ENCODE measurements at regions not wholly inside any gene's neighbourhood (a gene's known extent, or its start where the extent isn't known, plus 50 kb on each side); places are given as distances from the start of the nearest gene placed in this dataset.
"Not testable (repeated sequence)": the region's sequence is repeated elsewhere in the genome, so short reads cannot be mapped to it uniquely, and the experiment has no call there.

DNA sequence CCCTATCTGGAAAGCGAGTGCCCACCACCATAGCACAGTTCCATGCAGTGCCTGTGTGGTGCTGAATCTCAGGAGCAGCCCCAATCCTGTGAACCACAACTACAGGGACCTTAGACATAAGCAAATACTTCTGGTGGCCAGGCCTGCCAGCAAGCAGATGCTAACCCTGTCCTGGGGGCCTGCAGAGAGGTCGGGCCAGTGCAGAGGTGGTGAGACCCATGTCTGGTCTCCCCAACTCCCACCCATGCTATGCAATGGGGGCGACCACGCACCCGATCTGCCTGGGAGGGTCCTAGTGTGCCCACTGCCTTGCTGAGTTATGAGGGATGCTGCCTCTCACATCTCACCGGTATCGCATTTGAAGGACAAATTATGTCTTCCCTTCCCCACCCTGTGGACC, 151.6 kb upstream of the ZNF337 start:
- H3K9me3 Mint-ChIP-seq (ENCODE audit: unreplicated experiment): no peaks in the 10 kb centered on the region
- H3K4me1 ChIP-seq: no peaks in the 10 kb centered on the region
- no TSS peak for BruUV-seq (replicated peaks)
- H3K4me3 Mint-ChIP-seq (ENCODE audit: unreplicated experiment): no peak overlapping the region
- no peaks in the 10 kb centered on the region for H3K9me3 ChIP-seq
- H3K36me3 Mint-ChIP-seq (ENCODE audit: insufficient read depth, unreplicated experiment): peaks cover 6% of the 10 kb centered on the region
- ChIA-PET POLR2A (no interaction called here), CTCF (no interaction called here)
- no peaks in the 10 kb centered on the region for H3K36me3 ChIP-seq (ENCODE audit: control insufficient read depth, insufficient read depth, low read length)
- peaks cover 6% of the 10 kb centered on the region for H3K4me1 Mint-ChIP-seq (ENCODE audit: low read depth, unreplicated experiment)
- H3K4me3 ChIP-seq (ENCODE audit: low read depth, low read length): no peak overlapping the region
- no peak overlapping the region for H3K27ac Mint-ChIP-seq (ENCODE audit: unreplicated experiment)
- TF ChIP-seq CTCF (IDR thresholded peaks at IDR 0.05; ENCODE audit: insufficient read depth in 1 of 2, low read depth in 1 of 2, low read length in 1 of 2, severe bottlenecking in 1 of 2, unreplicated experiment in 1 of 2): no peak
- no peaks in the 10 kb centered on the region for H3K27me3 Mint-ChIP-seq (ENCODE audit: insufficient read depth, unreplicated experiment)
- H3K27me3 ChIP-seq (replicated peaks; ENCODE audit: control insufficient read depth, insufficient read depth, low read length): no peaks in the 10 kb centered on the region
- DNase-seq: no peak
- intact Hi-C loops (cut with micrococcal nuclease; ENCODE audit: unreplicated experiment): no loop called here

- H3K9me3 ChIP-seq; H3K27me3 Mint-ChIP-seq (ENCODE audit: insufficient read depth, unreplicated experiment); H3K4me1 ChIP-seq; H3K27ac Mint-ChIP-seq (ENCODE audit: unreplicated experiment); H3K27me3 ChIP-seq (replicated peaks; ENCODE audit: control insufficient read depth, insufficient read depth, low read length); intact Hi-C loops (cut with micrococcal nuclease; ENCODE audit: unreplicated experiment); H3K36me3 Mint-ChIP-seq (ENCODE audit: insufficient read depth, unreplicated experiment); H3K4me3 ChIP-seq (ENCODE audit: low read depth, low read length); BruUV-seq (replicated peaks); H3K4me3 Mint-ChIP-seq (ENCODE audit: unreplicated experiment); H3K9me3 Mint-ChIP-seq (ENCODE audit: unreplicated experiment); POLR2A ChIA-PET; H3K36me3 ChIP-seq (ENCODE audit: control insufficient read depth, insufficient read depth, low read length); CTCF ChIA-PET; H3K4me1 Mint-ChIP-seq (ENCODE audit: low read depth, unreplicated experiment); DNase-seq: not testable (repeated sequence)
Observed at GRCh38 chr20:25844640-25845039, 148.0 kb upstream of the ZNF337 start.

DNA sequence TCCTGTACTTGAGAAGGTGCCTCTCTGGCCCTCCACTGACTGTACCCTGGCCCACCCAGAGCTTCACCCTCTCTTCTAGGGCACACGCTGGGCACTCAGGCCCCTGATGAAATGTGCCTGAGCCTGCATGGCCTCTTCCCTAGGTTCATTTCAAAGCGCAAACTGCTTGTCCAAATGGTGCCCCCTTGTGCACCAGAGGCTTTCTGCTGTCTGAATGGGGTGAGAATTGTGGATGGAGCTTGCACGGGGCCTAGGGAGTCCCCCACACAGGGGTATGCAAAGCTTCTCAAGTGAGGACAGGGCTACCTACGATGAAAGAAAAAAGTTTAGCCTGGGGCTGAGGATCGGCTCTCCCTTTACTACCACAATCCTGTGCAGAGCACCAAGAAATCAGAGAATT, 116.9 kb upstream of the ZNF337 start:
- POLR2A ChIA-PET; H3K36me3 Mint-ChIP-seq (ENCODE audit: insufficient read depth, unreplicated experiment); H3K36me3 ChIP-seq (ENCODE audit: control insufficient read depth, insufficient read depth, low read length); H3K4me1 Mint-ChIP-seq (ENCODE audit: low read depth, unreplicated experiment); H3K27ac Mint-ChIP-seq (ENCODE audit: unreplicated experiment); intact Hi-C loops (cut with micrococcal nuclease; ENCODE audit: unreplicated experiment); H3K4me1 ChIP-seq; H3K4me3 Mint-ChIP-seq (ENCODE audit: unreplicated experiment); BruUV-seq (replicated peaks); H3K27me3 ChIP-seq (replicated peaks; ENCODE audit: control insufficient read depth, insufficient read depth, low read length); H3K9me3 ChIP-seq; CTCF ChIA-PET; H3K27me3 Mint-ChIP-seq (ENCODE audit: insufficient read depth, unreplicated experiment); H3K4me3 ChIP-seq (ENCODE audit: low read depth, low read length); H3K9me3 Mint-ChIP-seq (ENCODE audit: unreplicated experiment); DNase-seq: not testable (repeated sequence)

GRCh38 chr20:25798174-25798993, 101.7 kb upstream of the ZNF337 start:
- H3K9me3 ChIP-seq; H3K27ac Mint-ChIP-seq (ENCODE audit: unreplicated experiment); H3K27me3 ChIP-seq (replicated peaks; ENCODE audit: control insufficient read depth, insufficient read depth, low read length); POLR2A ChIA-PET; H3K4me3 Mint-ChIP-seq (ENCODE audit: unreplicated experiment); H3K4me1 ChIP-seq; H3K4me1 Mint-ChIP-seq (ENCODE audit: low read depth, unreplicated experiment); H3K4me3 ChIP-seq (ENCODE audit: low read depth, low read length); BruUV-seq (replicated peaks); H3K27me3 Mint-ChIP-seq (ENCODE audit: insufficient read depth, unreplicated experiment); H3K36me3 Mint-ChIP-seq (ENCODE audit: insufficient read depth, unreplicated experiment); H3K9me3 Mint-ChIP-seq (ENCODE audit: unreplicated experiment); DNase-seq; H3K36me3 ChIP-seq (ENCODE audit: control insufficient read depth, insufficient read depth, low read length); intact Hi-C loops (cut with micrococcal nuclease; ENCODE audit: unreplicated experiment); CTCF ChIA-PET: not testable (repeated sequence)

DNA sequence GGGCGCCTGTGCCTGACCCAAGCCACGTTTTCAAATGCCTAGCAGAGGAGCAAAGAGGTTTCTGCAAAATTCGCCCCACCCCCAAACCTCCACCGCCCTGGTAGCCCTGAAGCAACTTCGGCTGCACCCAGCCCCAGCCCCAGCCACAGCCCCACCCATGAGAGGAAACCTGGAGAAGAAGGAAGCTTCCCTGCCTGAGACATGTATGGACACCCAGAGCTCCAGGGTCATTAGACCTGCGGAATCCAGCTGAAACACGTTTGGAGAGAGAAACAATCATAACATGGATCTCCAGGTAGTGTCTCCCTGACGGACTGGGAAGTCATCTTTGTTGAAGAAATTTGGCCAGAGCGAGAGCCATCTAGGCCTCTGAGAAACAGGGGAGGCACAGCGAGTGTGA, 100.4 kb upstream of the ZNF337 start:
- POLR2A ChIA-PET; H3K36me3 ChIP-seq (ENCODE audit: control insufficient read depth, insufficient read depth, low read length); intact Hi-C loops (cut with micrococcal nuclease; ENCODE audit: unreplicated experiment); H3K36me3 Mint-ChIP-seq (ENCODE audit: insufficient read depth, unreplicated experiment); DNase-seq; H3K27me3 ChIP-seq (replicated peaks; ENCODE audit: control insufficient read depth, insufficient read depth, low read length); H3K4me1 ChIP-seq; H3K4me1 Mint-ChIP-seq (ENCODE audit: low read depth, unreplicated experiment); H3K27ac Mint-ChIP-seq (ENCODE audit: unreplicated experiment); H3K4me3 Mint-ChIP-seq (ENCODE audit: unreplicated experiment); CTCF ChIA-PET; H3K4me3 ChIP-seq (ENCODE audit: low read depth, low read length); H3K9me3 Mint-ChIP-seq (ENCODE audit: unreplicated experiment); BruUV-seq (replicated peaks); H3K9me3 ChIP-seq; H3K27me3 Mint-ChIP-seq (ENCODE audit: insufficient read depth, unreplicated experiment): not testable (repeated sequence)

GRCh38 chr20:25777241-25777640, 80.6 kb upstream of the ZNF337 start:
- H3K36me3 Mint-ChIP-seq (ENCODE audit: insufficient read depth, unreplicated experiment); H3K4me1 Mint-ChIP-seq (ENCODE audit: low read depth, unreplicated experiment); H3K4me1 ChIP-seq; CTCF ChIA-PET; H3K9me3 Mint-ChIP-seq (ENCODE audit: unreplicated experiment); H3K27me3 ChIP-seq (replicated peaks; ENCODE audit: control insufficient read depth, insufficient read depth, low read length); DNase-seq; H3K9me3 ChIP-seq; POLR2A ChIA-PET; BruUV-seq (replicated peaks); intact Hi-C loops (cut with micrococcal nuclease; ENCODE audit: unreplicated experiment); H3K36me3 ChIP-seq (ENCODE audit: control insufficient read depth, insufficient read depth, low read length); H3K4me3 Mint-ChIP-seq (ENCODE audit: unreplicated experiment); H3K27me3 Mint-ChIP-seq (ENCODE audit: insufficient read depth, unreplicated experiment); H3K4me3 ChIP-seq (ENCODE audit: low read depth, low read length); H3K27ac Mint-ChIP-seq (ENCODE audit: unreplicated experiment): not testable (repeated sequence)
